Coronary artery (tissue), 2 donors: ENCODE measurements at regions not wholly inside any gene's neighbourhood (a gene's known extent, or its start where the extent isn't known, plus 50 kb on each side); places are given as distances from the start of the nearest gene placed in this dataset.

Source experiments
- DNase-seq: peaks from one replicate; pipeline ENCODE4 v3.0.0-alpha.2; 2017; ENCODE audit warnings: low spot score
- H3K27ac ChIP-seq, 2 donors: fragments of 200-600 bp; sonication (generic); one replicate each; pipeline ENCODE4 v1.5.1; 2016 to 2019
- H3K4me3 ChIP-seq: fragments of 200-600 bp; sonication (generic); 2 replicates; pipeline ENCODE4 v1.5.1; 2016; ENCODE audit warnings: mild to moderate bottlenecking, moderate library complexity
- TF ChIP-seq, protein P1 (sequence below): fragments of 200-600 bp; sonication (generic); IDR thresholded peaks from one replicate; pipeline ENCODE4 v1.5.1; 2019; ENCODE audit warnings: antibody characterized with exemption

DNA sequence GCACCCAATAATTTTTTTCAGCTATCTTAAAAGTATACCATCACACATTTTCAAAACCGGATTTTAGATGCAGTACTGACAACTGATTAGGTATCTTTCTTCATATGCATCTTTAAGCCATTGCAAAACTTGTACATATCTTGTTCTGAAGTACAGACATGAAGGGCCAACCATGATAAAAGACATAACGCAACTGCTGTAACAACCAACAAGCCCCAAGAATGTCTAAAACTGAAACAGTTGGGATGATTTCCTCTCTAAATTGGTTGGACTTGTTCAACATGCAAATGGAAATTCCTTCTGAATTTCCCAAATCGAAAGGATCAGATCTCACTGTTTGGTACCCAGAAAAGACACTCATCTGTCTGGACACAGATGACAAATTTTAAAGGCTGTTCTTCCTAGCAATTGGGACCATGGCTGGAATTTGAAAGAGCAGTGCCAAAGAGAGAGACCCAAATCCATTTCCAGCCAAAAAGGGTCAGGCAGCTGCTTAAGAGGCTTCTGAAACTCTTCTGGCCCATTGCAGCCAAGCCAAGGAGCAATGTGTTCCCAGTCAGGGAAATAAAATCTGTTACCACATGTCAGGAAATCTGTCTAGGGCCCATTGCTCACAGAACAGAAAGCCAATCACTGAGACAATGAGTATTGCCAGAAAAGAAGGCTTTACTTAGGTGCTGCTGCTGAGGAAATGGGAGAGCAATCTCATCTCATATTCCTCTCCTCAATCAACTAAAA lies 1122.4 kb upstream of the USP15 start:
- no peak for DNase-seq
- Histone ChIP-seq H3K4me3 (no peak overlapping the region), H3K27ac (no peak overlapping the region)
- TF ChIP-seq, protein P1, sequence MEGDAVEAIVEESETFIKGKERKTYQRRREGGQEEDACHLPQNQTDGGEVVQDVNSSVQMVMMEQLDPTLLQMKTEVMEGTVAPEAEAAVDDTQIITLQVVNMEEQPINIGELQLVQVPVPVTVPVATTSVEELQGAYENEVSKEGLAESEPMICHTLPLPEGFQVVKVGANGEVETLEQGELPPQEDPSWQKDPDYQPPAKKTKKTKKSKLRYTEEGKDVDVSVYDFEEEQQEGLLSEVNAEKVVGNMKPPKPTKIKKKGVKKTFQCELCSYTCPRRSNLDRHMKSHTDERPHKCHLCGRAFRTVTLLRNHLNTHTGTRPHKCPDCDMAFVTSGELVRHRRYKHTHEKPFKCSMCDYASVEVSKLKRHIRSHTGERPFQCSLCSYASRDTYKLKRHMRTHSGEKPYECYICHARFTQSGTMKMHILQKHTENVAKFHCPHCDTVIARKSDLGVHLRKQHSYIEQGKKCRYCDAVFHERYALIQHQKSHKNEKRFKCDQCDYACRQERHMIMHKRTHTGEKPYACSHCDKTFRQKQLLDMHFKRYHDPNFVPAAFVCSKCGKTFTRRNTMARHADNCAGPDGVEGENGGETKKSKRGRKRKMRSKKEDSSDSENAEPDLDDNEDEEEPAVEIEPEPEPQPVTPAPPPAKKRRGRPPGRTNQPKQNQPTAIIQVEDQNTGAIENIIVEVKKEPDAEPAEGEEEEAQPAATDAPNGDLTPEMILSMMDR: no peak

DNA sequence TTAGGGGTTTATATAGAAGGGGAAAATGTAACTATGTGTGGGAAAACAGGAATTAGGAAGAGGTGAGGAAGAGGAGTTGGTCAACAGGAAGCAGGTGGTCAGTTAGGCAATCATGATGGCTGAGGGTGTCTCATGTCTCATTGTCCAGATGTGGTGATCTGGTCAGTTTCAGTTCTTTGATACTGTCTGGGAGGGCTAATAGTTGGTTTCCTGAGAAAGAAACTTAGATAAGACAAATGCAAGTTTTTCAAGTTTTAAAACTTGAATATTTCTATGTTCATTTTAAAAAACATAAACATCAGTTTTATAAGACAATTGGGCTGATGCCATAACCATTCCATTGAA lies 1121.8 kb upstream of the USP15 start:
- H3K27ac ChIP-seq: no peak overlapping the region
- TF ChIP-seq, protein P1: no peak
- DNase-seq: no peak
- no peak overlapping the region for H3K4me3 ChIP-seq

DNA sequence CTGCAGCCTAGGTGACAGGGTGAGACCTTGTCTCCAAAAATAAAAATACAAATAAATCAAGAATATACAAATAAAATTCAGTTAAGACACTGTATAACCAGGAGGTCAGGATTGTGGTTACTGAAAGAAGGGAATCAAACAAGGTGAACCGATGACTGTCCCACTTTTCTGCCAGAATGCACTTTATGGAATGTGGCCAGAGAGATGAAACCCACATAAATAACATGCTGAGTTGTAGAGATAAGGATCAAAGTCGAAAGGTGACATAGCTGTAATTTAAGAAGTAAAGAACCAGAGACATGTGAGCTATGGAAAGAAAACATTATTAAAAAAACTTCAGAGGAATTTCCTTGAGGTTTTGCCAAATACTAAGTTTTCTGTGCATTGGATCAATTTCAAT lies 1098.2 kb upstream of the USP15 start:
- DNase-seq: no peak
- TF ChIP-seq, protein P1: no peak
- Histone ChIP-seq H3K27ac (no peak overlapping the region), H3K4me3 (no peak overlapping the region)

DNA sequence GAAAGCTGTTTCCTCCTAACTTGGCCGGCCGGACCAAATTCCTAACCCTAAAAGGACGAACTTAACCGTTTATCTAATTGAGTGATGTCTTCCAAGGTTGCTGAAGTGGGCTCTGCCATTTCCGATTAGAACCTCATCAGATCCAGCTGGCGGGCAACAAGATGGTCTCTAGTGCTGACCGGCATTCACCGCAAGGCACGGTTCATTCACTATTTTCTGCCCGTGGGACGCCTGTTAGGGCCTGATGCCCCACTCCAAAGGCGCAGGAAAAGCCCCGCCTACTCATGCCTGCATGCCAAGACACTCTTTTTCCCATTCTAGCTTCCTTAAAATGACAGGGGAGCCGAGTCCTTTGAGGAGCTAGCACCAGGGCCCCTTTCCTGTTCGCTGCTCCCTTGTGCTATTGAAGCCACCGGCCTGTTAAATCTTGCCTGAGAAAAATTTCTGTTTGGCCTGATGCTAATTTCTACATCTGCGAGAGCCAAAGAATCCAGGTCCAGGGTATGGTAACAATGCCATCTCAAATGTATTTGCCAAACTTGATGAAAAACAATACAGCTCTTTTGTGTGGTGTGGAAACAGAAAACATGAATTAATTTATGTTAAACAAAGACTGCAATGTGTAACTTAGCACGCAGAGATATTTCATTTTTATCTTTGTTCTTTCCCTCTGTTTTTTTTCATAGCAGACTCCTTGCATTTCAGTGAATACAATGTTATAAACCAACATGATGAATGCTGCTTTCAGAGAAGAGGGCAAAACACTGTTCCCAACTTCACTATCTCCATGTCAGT lies 1071.2 kb upstream of the USP15 start:
- no peak overlapping the region for H3K4me3 ChIP-seq
- no peak for DNase-seq
- no peak overlapping the region for H3K27ac ChIP-seq
- TF ChIP-seq, protein P1: no peak

DNA sequence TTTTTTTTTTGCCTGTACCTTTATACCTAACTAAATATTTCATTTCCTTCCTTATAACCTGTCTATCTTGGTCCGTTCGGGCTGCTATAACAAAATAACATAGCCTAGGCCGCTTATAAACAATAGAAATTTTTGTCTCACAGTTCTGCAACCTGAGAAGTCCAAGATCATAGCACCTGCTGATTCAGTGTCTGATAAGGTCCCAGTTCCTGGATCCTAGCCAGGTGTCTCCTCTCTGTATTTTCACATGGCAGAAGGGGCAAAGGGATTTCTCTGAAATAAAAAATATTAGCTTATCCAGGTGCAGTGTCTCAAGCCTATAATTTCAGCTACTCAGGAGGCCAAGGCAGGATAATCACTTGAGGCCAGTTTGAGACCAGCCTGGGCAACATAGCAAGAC lies 1046.6 kb upstream of the USP15 start:
- H3K27ac ChIP-seq: no peak overlapping the region
- no peak for DNase-seq
- H3K4me3 ChIP-seq: no peak overlapping the region
- TF ChIP-seq, protein P1: no peak

DNA sequence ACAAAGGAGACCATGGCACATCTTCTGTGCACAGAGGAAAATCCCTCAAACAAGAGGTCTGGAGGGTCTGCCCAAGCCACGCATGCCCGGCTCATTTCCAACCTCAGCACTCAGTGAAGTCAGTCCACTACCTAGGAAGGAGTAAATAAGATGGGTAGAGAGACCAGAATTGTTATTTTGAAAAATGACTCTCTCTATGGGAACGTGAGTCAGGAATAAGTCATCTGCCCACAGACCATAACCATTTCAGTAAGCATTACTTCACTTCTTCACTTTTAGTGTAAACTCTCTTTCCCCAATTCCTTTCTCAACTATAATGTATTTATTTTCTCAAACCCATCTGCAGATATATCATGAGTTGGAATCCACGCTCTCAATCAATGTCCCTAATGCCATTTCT lies 1039.9 kb upstream of the USP15 start:
- TF ChIP-seq, protein P1: no peak
- Histone ChIP-seq H3K4me3 (no peak overlapping the region), H3K27ac (no peak overlapping the region)
- DNase-seq: no peak

DNA sequence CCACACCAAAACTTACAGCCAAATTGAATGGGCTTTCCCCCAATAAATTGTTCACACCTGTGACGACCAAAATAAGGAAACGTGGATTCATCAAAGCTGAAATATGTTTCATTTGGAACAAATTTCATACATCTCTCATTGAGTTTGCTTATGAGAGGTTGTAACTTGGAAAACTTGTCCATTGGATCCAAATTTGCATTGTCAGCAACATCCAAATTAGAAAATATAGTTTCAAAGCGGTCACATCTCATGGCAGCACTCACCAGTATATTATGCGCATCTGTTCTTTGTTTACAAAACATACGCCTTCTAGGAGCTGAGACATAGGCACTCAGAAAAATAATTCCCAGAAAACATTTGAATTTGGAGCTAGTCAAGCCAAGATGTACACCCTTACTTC lies 1028.2 kb upstream of the USP15 start:
- Histone ChIP-seq H3K4me3 (no peak overlapping the region), H3K27ac (no peak overlapping the region)
- DNase-seq: no peak
- TF ChIP-seq, protein P1: no peak
